ENCODE measurements at regions not wholly inside any gene's neighbourhood (a gene's known extent, or its start where the extent isn't known, plus 50 kb on each side); places are given as distances from the start of the nearest gene placed in this dataset.

GRCh38 chr14:81738946-81739659, 205.4 kb upstream of the SEL1L start:
- Mint-ChIP-seq H3K27ac (no peak overlapping the region), H3K4me1 (no peaks in the 10 kb centered on the region), H3K9me3 (peaks cover 88% of the 10 kb centered on the region), H3K27me3 (ENCODE audit: insufficient read depth, low read depth, poor library complexity) (no peaks in the 10 kb centered on the region), H3K36me3 (ENCODE audit: low read depth) (no peaks in the 10 kb centered on the region), H3K4me3 (no peak overlapping the region)
- H3K4me1 ChIP-seq (ENCODE audit: insufficient read depth) = no peaks in the 10 kb centered on the region
- H3K27me3 ChIP-seq (ENCODE audit: insufficient read depth) = no peaks in the 10 kb centered on the region
- H2AFZ ChIP-seq = no peak overlapping the region
- no peaks in the 10 kb centered on the region for H3F3A ChIP-seq (replicated peaks; ENCODE audit: low read depth)
- TF ChIP-seq EZH2 (IDR thresholded peaks at IDR 0.05; ENCODE audit: low read depth, unreplicated experiment) (no peak), ZNF114 (CRISPR knock-in tag; IDR thresholded peaks at IDR 0.05) (no peak), REST (IDR thresholded peaks at IDR 0.05; ENCODE audit: unreplicated experiment) (no peak), CREB1 (CRISPR knock-in tag; IDR thresholded peaks at IDR 0.05; ENCODE audit: low read depth) (no peak), EZH2phosphoT487 (IDR thresholded peaks at IDR 0.05; ENCODE audit: unreplicated experiment) (no peak), NANOG (IDR thresholded peaks at IDR 0.05; ENCODE audit: borderline replicate concordance) (no peak), POLR2AphosphoS5 (IDR thresholded peaks at IDR 0.05; ENCODE audit: low read depth) (no peak), ZNF331 (CRISPR knock-in tag; IDR thresholded peaks at IDR 0.05; ENCODE audit: low read depth) (no peak), STAT1 (IDR thresholded peaks at IDR 0.05; ENCODE audit: unreplicated experiment) (no peak), ZNF462 (CRISPR knock-in tag; IDR thresholded peaks at IDR 0.05) (no peak), CTCF (conservative IDR thresholded peaks at IDR 0.05; ENCODE audit: low read depth in 2 of 2) (no peak), JUNB (IDR thresholded peaks at IDR 0.05; ENCODE audit: unreplicated experiment) (no peak)
- H3K4me3 ChIP-seq = no peak overlapping the region
- no peak for ATAC-seq
- H3K27ac ChIP-seq (ENCODE audit: low read depth) = no peak overlapping the region
- no peaks in the 10 kb centered on the region for H3K79me2 ChIP-seq (replicated peaks; ENCODE audit: insufficient read depth)
- no peaks in the 10 kb centered on the region for H4K20me1 ChIP-seq (replicated peaks; ENCODE audit: insufficient read depth)
- H3K4me2 ChIP-seq = no peak overlapping the region
- H3K9me2 ChIP-seq (ENCODE audit: insufficient read depth) = no peaks in the 10 kb centered on the region
- no peak for DNase-seq (ENCODE audit: low spot score)
- no peaks in the 10 kb centered on the region for H3K36me3 ChIP-seq (ENCODE audit: insufficient read depth)

All from GM23338 (cell line).